Neutrophil (primary cell): ENCODE measurements at regions not wholly inside any gene's neighbourhood (a gene's known extent, or its start where the extent isn't known, plus 50 kb on each side); places are given as distances from the start of the nearest gene placed in this dataset.

Source experiments
- H3K27ac ChIP-seq: fragments of 200-600 bp; sonication (generic); 2 replicates; pipeline ENCODE4 v1.5.1; 2016; ENCODE audit warnings: mild to moderate bottlenecking, moderate library complexity
- H3K27me3 ChIP-seq: fragments of 200-600 bp; sonication (generic); 2 replicates; pipeline ENCODE4 v1.6.0; 2016; ENCODE audit warnings: mild to moderate bottlenecking
- H3K36me3 ChIP-seq: fragments of 200-600 bp; sonication (generic); 2 replicates; pipeline ENCODE4 v1.5.1; 2017
- H3K4me1 ChIP-seq, 2 experiments: fragments of 200-600 bp in 1 of 2; sonication (generic) in 1 of 2; 1 replicate in 1 of 2; 2 replicates in 1 of 2; pipeline versions ENCODE4 v1.5.1 to v1.6.1; 2013 to 2016; ENCODE audit warnings: low read depth in 1 of 2, low read length in 1 of 2, mild to moderate bottlenecking in 1 of 2, moderate library complexity in 1 of 2; ENCODE audit not compliant: control insufficient read depth in 1 of 2, insufficient read depth in 1 of 2
- H3K4me3 ChIP-seq, 2 experiments: fragments of 200-600 bp in 1 of 2; sonication (generic) in 1 of 2; 1 replicate in 1 of 2; 2 replicates in 1 of 2; pipeline ENCODE4 v1.5.1; 2013 to 2016; ENCODE audit warnings: low read depth in 1 of 2, low read length in 1 of 2, mild to moderate bottlenecking in 1 of 2, moderate library complexity in 1 of 2
- H3K9me3 ChIP-seq: fragments of 200-600 bp; sonication (generic); 2 replicates; pipeline ENCODE4 v1.5.1; 2016
- CTCF ChIP-seq: fragments of 200-600 bp; sonication (generic); IDR thresholded peaks from 2 replicates; pipeline ENCODE4 v1.5.1; 2016; ENCODE audit warnings: antibody characterized with exemption

GRCh38 chr1:5235355-5235899, 581.0 kb downstream of the AJAP1 start:
- Histone ChIP-seq H3K9me3 (no peaks in the 10 kb centered on the region), H3K27me3 (no peaks in the 10 kb centered on the region), H3K36me3 (no peaks in the 10 kb centered on the region), H3K4me3 (no peak overlapping the region), H3K4me1 (no peaks in the 10 kb centered on the region), H3K27ac (no peak overlapping the region)
- no peak for TF ChIP-seq CTCF

GRCh38 chr1:5232537-5232936, 578.1 kb downstream of the AJAP1 start:
- no peaks in the 10 kb centered on the region for H3K9me3 ChIP-seq
- no peaks in the 10 kb centered on the region for H3K36me3 ChIP-seq
- H3K4me3 ChIP-seq, result no peak overlapping the region
- H3K27me3 ChIP-seq, result no peaks in the 10 kb centered on the region
- H3K4me1 ChIP-seq, result no peaks in the 10 kb centered on the region
- H3K27ac ChIP-seq, result no peak overlapping the region
- TF ChIP-seq CTCF, result no peak

- H3K36me3 ChIP-seq, result no peaks in the 10 kb centered on the region
- no peak for TF ChIP-seq CTCF
- no peaks in the 10 kb centered on the region for H3K9me3 ChIP-seq
Measured at GRCh38 chr1:5231541-5232315, 577.3 kb downstream of the AJAP1 start.

GRCh38 chr1:5227114-5227513, 572.7 kb downstream of the AJAP1 start:
- Histone ChIP-seq H3K27ac (no peak overlapping the region), H3K4me3 (no peak overlapping the region), H3K27me3 (peaks cover 9% of the 10 kb centered on the region), H3K9me3 (no peaks in the 10 kb centered on the region), H3K36me3 (no peaks in the 10 kb centered on the region), H3K4me1 (no peaks in the 10 kb centered on the region)
- TF ChIP-seq CTCF, result no peak

More at GRCh38 chr1:5231541-5232315, 577.3 kb downstream of the AJAP1 start:
- no peak overlapping the region for H3K27ac ChIP-seq
- H3K4me3 ChIP-seq, result no peak overlapping the region
- no peaks in the 10 kb centered on the region for H3K4me1 ChIP-seq
- no peaks in the 10 kb centered on the region for H3K27me3 ChIP-seq

GRCh38 chr1:5225707-5226704, 571.6 kb downstream of the AJAP1 start:
- Histone ChIP-seq H3K4me3 (no peak overlapping the region), H3K27me3 (peaks cover 9% of the 10 kb centered on the region), H3K4me1 (no peaks in the 10 kb centered on the region), H3K27ac (no peak overlapping the region), H3K9me3 (no peaks in the 10 kb centered on the region), H3K36me3 (no peaks in the 10 kb centered on the region)
- no peak for TF ChIP-seq CTCF
